KMS-11 (cell line): ENCODE measurements at regions not wholly inside any gene's neighbourhood (a gene's known extent, or its start where the extent isn't known, plus 50 kb on each side); places are given as distances from the start of the nearest gene placed in this dataset.

ENCODE experiments used
- H2AFZ ChIP-seq: fragments of 200-600 bp; sonication (generic); 2 replicates; pipeline ENCODE4 v1.6.1; 2016; ENCODE audit warnings: antibody characterized with exemption, mixed run types, low read depth
- H3K27ac ChIP-seq: fragments of 200-600 bp; sonication (generic); 2 replicates; pipeline ENCODE4 v1.6.1; 2016; ENCODE audit warnings: mild to moderate bottlenecking, mixed run types
- H3K27me3 ChIP-seq: fragments of 200-600 bp; sonication (generic); 2 replicates; pipeline ENCODE4 v1.6.1; 2017; ENCODE audit warnings: mild to moderate bottlenecking, low read depth, mixed run types, moderate library complexity; ENCODE audit not compliant: insufficient read depth
- H3K36me3 ChIP-seq: fragments of 200-600 bp; sonication (generic); 2 replicates; pipeline ENCODE4 v1.6.1; 2017; ENCODE audit warnings: mild to moderate bottlenecking, mixed run types; ENCODE audit not compliant: insufficient read depth
- H3K4me1 ChIP-seq: fragments of 200-600 bp; sonication (generic); 2 replicates; pipeline ENCODE4 v1.6.1; 2016; ENCODE audit warnings: mild to moderate bottlenecking, low read depth, mixed run types; ENCODE audit not compliant: poor library complexity, severe bottlenecking
- H3K4me2 ChIP-seq: fragments of 200-600 bp; sonication (generic); 2 replicates; pipeline ENCODE4 v1.7.0; 2016; ENCODE audit warnings: mild to moderate bottlenecking, mixed run types
- H3K4me3 ChIP-seq: fragments of 200-600 bp; sonication (generic); IDR thresholded peaks from 2 replicates; pipeline ENCODE4 v1.6.1; 2017; ENCODE audit warnings: low read depth, low read length, mixed read lengths; ENCODE audit not compliant: insufficient read depth
- H3K79me2 ChIP-seq: fragments of 200-600 bp; sonication (generic); 2 replicates; pipeline ENCODE4 v1.6.1; 2016; ENCODE audit warnings: low read depth, mixed run types; ENCODE audit not compliant: insufficient read depth
- H3K9ac ChIP-seq: fragments of 200-600 bp; sonication (generic); 2 replicates; pipeline ENCODE4 v1.6.1; 2016; ENCODE audit warnings: mild to moderate bottlenecking, mixed run types
- H4K20me1 ChIP-seq: fragments of 200-600 bp; sonication (generic); 2 replicates; pipeline ENCODE4 v1.6.1; 2016; ENCODE audit warnings: mild to moderate bottlenecking, mixed run types; ENCODE audit not compliant: insufficient read depth
- TF ChIP-seq, protein P1 (sequence below): fragments of 200-600 bp; sonication (generic); conservative IDR thresholded peaks from 2 replicates; pipeline ENCODE4 v1.6.1; 2017; ENCODE audit warnings: low read depth, mild to moderate bottlenecking, antibody characterized with exemption, low read length, moderate library complexity, mixed read lengths

DNA sequence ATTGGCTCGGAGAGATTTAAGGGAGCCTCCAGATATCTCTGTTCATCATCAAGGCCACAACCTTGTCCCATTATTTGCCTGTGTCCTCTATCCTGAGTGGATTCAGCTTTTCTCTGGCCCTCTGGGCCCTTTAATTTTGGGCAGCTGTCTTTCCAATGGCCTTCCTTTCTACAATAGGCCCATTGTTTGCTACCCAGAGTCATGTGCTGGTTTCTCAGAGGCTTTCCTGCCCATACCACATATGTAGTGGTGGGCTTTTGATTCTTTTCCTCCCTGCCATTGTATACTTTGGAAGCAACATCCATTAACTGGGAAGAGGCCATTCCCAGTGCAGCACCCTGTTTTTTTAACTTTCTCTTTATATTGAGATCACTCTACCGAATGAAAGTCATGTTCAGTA lies 233.9 kb upstream of the SGCD start:
- H4K20me1 ChIP-seq = no peaks in the 10 kb centered on the region
- no peak overlapping the region for H3K27ac ChIP-seq
- H3K4me3 ChIP-seq = no peak overlapping the region
- no peak overlapping the region for H2AFZ ChIP-seq
- no peak overlapping the region for H3K9ac ChIP-seq
- no peak overlapping the region for H3K4me2 ChIP-seq
- no peaks in the 10 kb centered on the region for H3K27me3 ChIP-seq
- no peaks in the 10 kb centered on the region for H3K36me3 ChIP-seq
- TF ChIP-seq, protein P1, sequence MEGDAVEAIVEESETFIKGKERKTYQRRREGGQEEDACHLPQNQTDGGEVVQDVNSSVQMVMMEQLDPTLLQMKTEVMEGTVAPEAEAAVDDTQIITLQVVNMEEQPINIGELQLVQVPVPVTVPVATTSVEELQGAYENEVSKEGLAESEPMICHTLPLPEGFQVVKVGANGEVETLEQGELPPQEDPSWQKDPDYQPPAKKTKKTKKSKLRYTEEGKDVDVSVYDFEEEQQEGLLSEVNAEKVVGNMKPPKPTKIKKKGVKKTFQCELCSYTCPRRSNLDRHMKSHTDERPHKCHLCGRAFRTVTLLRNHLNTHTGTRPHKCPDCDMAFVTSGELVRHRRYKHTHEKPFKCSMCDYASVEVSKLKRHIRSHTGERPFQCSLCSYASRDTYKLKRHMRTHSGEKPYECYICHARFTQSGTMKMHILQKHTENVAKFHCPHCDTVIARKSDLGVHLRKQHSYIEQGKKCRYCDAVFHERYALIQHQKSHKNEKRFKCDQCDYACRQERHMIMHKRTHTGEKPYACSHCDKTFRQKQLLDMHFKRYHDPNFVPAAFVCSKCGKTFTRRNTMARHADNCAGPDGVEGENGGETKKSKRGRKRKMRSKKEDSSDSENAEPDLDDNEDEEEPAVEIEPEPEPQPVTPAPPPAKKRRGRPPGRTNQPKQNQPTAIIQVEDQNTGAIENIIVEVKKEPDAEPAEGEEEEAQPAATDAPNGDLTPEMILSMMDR = no peak
- no peaks in the 10 kb centered on the region for H3K4me1 ChIP-seq
- H3K79me2 ChIP-seq = no peaks in the 10 kb centered on the region

DNA sequence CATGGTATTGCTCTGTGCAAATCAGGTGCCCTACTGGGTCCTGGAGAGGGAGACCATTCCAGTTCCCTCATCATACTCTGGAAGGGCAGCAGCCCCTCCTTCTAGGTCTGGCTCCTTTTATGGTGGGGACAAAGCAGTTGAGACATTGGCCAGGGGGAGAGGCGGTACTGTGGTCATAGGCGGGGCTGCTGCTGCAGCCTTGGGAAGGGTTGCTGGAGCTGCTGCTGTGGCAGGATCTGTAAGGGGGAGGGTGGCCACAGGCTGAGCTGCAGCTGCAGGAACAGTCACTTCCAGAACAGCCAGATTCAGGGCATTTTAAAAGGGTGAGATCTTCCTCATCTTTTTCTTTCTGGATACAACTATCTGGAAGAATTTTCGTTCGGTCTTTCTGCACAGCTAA lies 233.0 kb upstream of the SGCD start:
- Histone ChIP-seq H3K9ac (no peak overlapping the region), H3K36me3 (no peaks in the 10 kb centered on the region), H2AFZ (no peak overlapping the region), H3K27ac (no peak overlapping the region), H4K20me1 (no peaks in the 10 kb centered on the region), H3K79me2 (no peaks in the 10 kb centered on the region), H3K4me2 (no peak overlapping the region), H3K4me1 (no peaks in the 10 kb centered on the region), H3K4me3 (no peak overlapping the region), H3K27me3 (no peaks in the 10 kb centered on the region)
- TF ChIP-seq, protein P1 = no peak

DNA sequence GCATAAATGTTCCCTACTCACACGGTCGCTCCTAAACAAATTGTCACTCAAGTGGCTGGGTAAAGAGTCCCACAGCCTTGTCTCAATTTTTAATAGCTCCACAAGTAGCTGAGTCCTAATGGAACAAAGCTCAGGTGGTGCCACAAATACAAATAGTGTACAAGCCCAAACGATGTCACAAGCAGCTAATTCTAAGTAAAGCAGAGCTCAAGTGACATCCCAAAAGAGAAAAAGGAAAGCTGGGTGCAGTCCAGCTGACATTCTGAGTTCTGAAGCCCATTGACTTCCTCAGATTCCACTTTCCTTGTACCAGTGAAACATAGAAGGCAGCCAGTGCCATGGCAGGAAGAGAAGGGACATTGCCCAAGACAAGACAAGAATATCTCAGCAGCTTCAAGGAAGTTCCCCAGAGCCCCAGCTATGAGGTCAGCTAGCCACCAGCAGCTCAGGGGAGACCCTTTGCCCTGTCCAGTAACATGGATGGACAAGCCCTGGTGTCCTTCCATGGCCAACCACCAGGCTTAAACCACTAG lies 231.2 kb upstream of the SGCD start:
- Histone ChIP-seq H3K4me2 (no peak overlapping the region), H3K4me1 (no peaks in the 10 kb centered on the region), H3K27me3 (no peaks in the 10 kb centered on the region), H3K9ac (no peak overlapping the region), H3K27ac (no peak overlapping the region), H3K4me3 (no peak overlapping the region), H4K20me1 (no peaks in the 10 kb centered on the region), H2AFZ (no peak overlapping the region), H3K79me2 (no peaks in the 10 kb centered on the region), H3K36me3 (no peaks in the 10 kb centered on the region)
- TF ChIP-seq, protein P1 = no peak

DNA sequence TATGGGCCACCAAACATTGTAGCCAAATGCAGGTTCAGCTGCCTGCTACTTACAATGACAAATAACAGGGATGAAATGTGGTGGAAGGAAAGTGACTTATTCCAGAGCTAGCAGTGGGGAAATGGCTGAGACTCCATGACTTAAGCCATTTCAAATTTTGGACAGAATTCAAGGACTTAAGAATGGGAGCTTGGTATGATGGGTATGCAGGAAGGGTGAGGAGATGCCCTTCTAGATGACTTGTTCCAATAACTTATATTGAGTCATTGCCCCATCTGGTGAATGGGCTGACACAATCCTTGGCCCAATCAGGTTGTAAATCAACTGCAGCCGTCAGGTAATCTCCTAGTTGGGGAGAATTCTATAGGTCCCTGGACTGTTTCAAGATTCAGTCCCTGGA lies 230.7 kb upstream of the SGCD start:
- Histone ChIP-seq H3K27ac (no peak overlapping the region), H3K4me1 (no peaks in the 10 kb centered on the region), H3K9ac (no peak overlapping the region), H3K4me2 (no peak overlapping the region), H4K20me1 (no peaks in the 10 kb centered on the region), H3K4me3 (no peak overlapping the region), H2AFZ (no peak overlapping the region), H3K36me3 (no peaks in the 10 kb centered on the region), H3K27me3 (no peaks in the 10 kb centered on the region), H3K79me2 (no peaks in the 10 kb centered on the region)
- TF ChIP-seq, protein P1 = no peak
